ENCODE measurements at regions not wholly inside any gene's neighbourhood (a gene's known extent, or its start where the extent isn't known, plus 50 kb on each side); places are given as distances from the start of the nearest gene placed in this dataset.

DNA sequence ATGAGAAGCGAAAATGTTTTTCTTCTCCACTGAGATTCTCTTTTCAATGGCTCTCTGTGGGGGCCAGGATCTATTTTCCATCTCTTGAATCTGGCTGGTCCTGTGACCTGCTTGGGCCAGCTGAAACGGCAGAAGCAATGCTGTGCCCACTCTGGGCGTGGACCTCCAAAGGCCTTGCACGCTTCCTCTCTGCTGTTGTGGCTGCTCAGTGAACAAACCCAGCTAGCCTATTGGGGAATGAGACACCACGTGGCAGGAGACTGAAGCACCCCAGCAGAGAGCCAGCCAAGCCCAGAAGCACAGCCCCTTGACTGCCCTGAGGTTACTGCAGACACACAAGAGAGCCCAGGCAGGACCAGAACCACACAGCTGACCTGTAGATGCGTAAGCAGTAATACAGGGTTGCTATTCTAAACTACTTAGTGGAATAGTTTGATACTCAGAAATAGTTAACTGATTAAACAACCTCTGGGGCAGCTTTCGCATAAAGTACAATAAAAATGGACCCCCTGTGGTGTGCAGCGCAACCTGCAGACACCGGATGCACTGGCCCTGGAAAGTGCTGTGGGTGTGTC is 221.7 kb upstream of the SH3BP4 start:
- peak overlapping the region; percentile 34 for H4K91ac ChIP-seq (replicated peaks; ENCODE audit: insufficient read length, low read length)
- no peak overlapping the region for H3K4me3 ChIP-seq (ENCODE audit: extremely low read depth in 1 of 4, insufficient read depth in 2 of 4, low read depth in 3 of 4, low read length in 4 of 4)
- H3K4me2 ChIP-seq (ENCODE audit: insufficient read depth in 1 of 2, low read depth in 2 of 2, low read length in 2 of 2): no peak overlapping the region
- no peak overlapping the region for H2AFZ ChIP-seq (ENCODE audit: low read length)
- no peak overlapping the region for H3K9ac ChIP-seq (replicated peaks in 1 of 4; ENCODE audit: extremely low read depth in 1 of 4, low read depth in 3 of 4, low read length in 3 of 4)
- no peaks in the 10 kb centered on the region for H3K79me1 ChIP-seq (ENCODE audit: low read depth, low read length)
- no peaks in the 10 kb centered on the region for H3K4me1 ChIP-seq (replicated peaks in 1 of 4; ENCODE audit: control insufficient read depth in 3 of 4, insufficient read depth in 4 of 4, low read length in 3 of 4)
- no peaks in the 10 kb centered on the region for H3K79me2 ChIP-seq (ENCODE audit: control insufficient read depth in 1 of 2, insufficient read depth in 2 of 2, low read length in 2 of 2)
- 0 out of 2 replicates have a peak overlapping the region, but pooled peaks have one; percentile 64 for H2BK20ac ChIP-seq (ENCODE audit: low read length)
- no peak overlapping the region for H2BK12ac ChIP-seq (ENCODE audit: low read depth, low read length)
- H3K14ac ChIP-seq (ENCODE audit: insufficient read length): no peak overlapping the region
- H2BK5ac ChIP-seq (ENCODE audit: low read depth, low read length): no peak overlapping the region
- no peak overlapping the region for H3K56ac ChIP-seq (replicated peaks; ENCODE audit: insufficient read length, low read depth, low read length)
- H2AK5ac ChIP-seq (ENCODE audit: low read depth, low read length): no peak overlapping the region
- FAIRE-seq: no peak
- DNase-seq (ENCODE audit: low read depth in 1 of 2, low spot score in 2 of 2): no peak
- H2BK15ac ChIP-seq (ENCODE audit: low read length): no peak overlapping the region
- ChIA-PET CTCF (ENCODE audit: partially characterized antibody) (interaction anchor here (0.7 to 1.3 kb wide), 3 partner anchors 14 to 21 kb away, joined by 3 read pairs; no protein-coding TSS in a partner anchor), POLR2A (ENCODE audit: partially characterized antibody) (no interaction called here)
- no peak overlapping the region for H3K18ac ChIP-seq (ENCODE audit: extremely low read depth, low read length)
- no peak overlapping the region for H3K4ac ChIP-seq (replicated peaks; ENCODE audit: insufficient read length, low read depth, low read length)
- no peak overlapping the region for H4K5ac ChIP-seq (ENCODE audit: insufficient read length, low read depth, low read length)
- H4K8ac ChIP-seq (ENCODE audit: extremely low read depth, insufficient read depth, low read length): peak overlapping the region; percentile 62; the same call in 1 of the 2 replicates
- no peak overlapping the region for H3K23ac ChIP-seq (ENCODE audit: insufficient read length)
- H3K9me3 ChIP-seq (ENCODE audit: insufficient read depth in 2 of 2, low read depth in 1 of 2, low read length in 1 of 2): peaks cover 0 to 4% of the 10 kb centered on the region in 2 experiments; a peak in 1 of 4 replicates
- TF ChIP-seq EGR1 (IDR thresholded peaks at IDR 0.05; ENCODE audit: borderline replicate concordance, low read depth, low read length) (no peak), ZNF274 (IDR thresholded peaks at IDR 0.05; ENCODE audit: borderline replicate concordance, extremely low read depth, low read length) (no peak), RXRA (IDR thresholded peaks at IDR 0.05; ENCODE audit: insufficient read depth, low read depth, low read length) (no peak)
- TF ChIP-seq, protein P1, sequence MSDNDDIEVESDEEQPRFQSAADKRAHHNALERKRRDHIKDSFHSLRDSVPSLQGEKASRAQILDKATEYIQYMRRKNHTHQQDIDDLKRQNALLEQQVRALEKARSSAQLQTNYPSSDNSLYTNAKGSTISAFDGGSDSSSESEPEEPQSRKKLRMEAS (IDR thresholded peaks at IDR 0.05): no peak
- TF ChIP-seq, protein P2, sequence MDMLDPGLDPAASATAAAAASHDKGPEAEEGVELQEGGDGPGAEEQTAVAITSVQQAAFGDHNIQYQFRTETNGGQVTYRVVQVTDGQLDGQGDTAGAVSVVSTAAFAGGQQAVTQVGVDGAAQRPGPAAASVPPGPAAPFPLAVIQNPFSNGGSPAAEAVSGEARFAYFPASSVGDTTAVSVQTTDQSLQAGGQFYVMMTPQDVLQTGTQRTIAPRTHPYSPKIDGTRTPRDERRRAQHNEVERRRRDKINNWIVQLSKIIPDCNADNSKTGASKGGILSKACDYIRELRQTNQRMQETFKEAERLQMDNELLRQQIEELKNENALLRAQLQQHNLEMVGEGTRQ (IDR thresholded peaks at IDR 0.05; ENCODE audit: low read length): peak; percentile 31; the same call in 1 of the 2 replicates
- no peaks in the 10 kb centered on the region for H3K36me3 ChIP-seq (ENCODE audit: control insufficient read depth in 2 of 4, insufficient read depth in 4 of 4, low read length in 3 of 4)
- WGBS, 2 experiments (ENCODE audit: extremely low coverage in 1 of 2, insufficient coverage in 1 of 2, insufficient read length in 1 of 2, insufficient replicate concordance in 2 of 2, low coverage in 1 of 2, low lambda C conversion rate in 2 of 2, missing lambda C conversion rate in 1 of 2): 75% methylated on average over 9 of the region's 9 CpGs; no CpG with 5 or more reads in 1 of the 2 experiments
- no peaks in the 10 kb centered on the region for H3K23me2 ChIP-seq (ENCODE audit: low read depth, low read length)
- no peak overlapping the region for H3K27ac ChIP-seq (ENCODE audit: low read depth, low read length)
- 0 out of 7 replicates have a peak, but pooled peaks cover 0 to 2% (median 0%) of the 10 kb centered on the region in 4 experiments for H3K27me3 ChIP-seq (replicated peaks in 1 of 4; ENCODE audit: control insufficient read depth in 3 of 4, extremely low read depth in 1 of 4, insufficient read depth in 3 of 4, low read length in 3 of 4)
- H2BK120ac ChIP-seq (replicated peaks; ENCODE audit: low read depth, low read length): no peak overlapping the region
- H4K20me1 ChIP-seq (replicated peaks in 1 of 2; ENCODE audit: control insufficient read depth in 1 of 2, insufficient read depth in 2 of 2, low read length in 2 of 2): no peaks in the 10 kb centered on the region
